Heart right ventricle (tissue), 16 donors: ENCODE measurements at regions not wholly inside any gene's neighbourhood (a gene's known extent, or its start where the extent isn't known, plus 50 kb on each side); places are given as distances from the start of the nearest gene placed in this dataset.
"Not testable (repeated sequence)": the region's sequence is repeated elsewhere in the genome, so short reads cannot be mapped to it uniquely, and the experiment has no call there.

ENCODE experiments used
- ATAC-seq, 8 donors: fragments of 200-7000 bp; cut with Tn5 transposase; one replicate each; pipeline ENCODE4 v1.9.1; 2020; ENCODE audit warnings: mild to moderate bottlenecking in 8 of 8, moderate library complexity in 8 of 8, moderate number of reproducible peaks in 1 of 8
- DNase-seq, 2 donors: peaks; one replicate each; pipeline ENCODE4 v3.0.0-alpha.2; 2020
- H3K27ac ChIP-seq, 10 donors: fragments of 200-600 bp; sonication (generic) in 2 of 10; one replicate each; pipeline versions ENCODE4 v1.5.0 to v1.8.0; 2020 to 2022; ENCODE audit warnings: mild to moderate bottlenecking in 3 of 10
- H3K27me3 ChIP-seq, 7 donors: fragments of 200-600 bp; one replicate each; pipeline ENCODE4 v1.8.0; 2021 to 2022; ENCODE audit warnings: mild to moderate bottlenecking in 2 of 7
- H3K36me3 ChIP-seq, 9 donors: fragments of 200-600 bp; sonication (generic) in 1 of 9; one replicate each; pipeline versions ENCODE4 v1.5.0 to v1.8.0; 2020 to 2022; ENCODE audit warnings: mild to moderate bottlenecking in 2 of 9
- H3K4me1 ChIP-seq, 9 donors: fragments of 200-600 bp; sonication (generic) in 1 of 9; one replicate each; pipeline versions ENCODE4 v1.5.0 to v1.8.0; 2020 to 2022; ENCODE audit warnings: mild to moderate bottlenecking in 4 of 9
- H3K4me3 ChIP-seq, 10 donors: fragments of 200-600 bp; sonication (generic) in 2 of 10; one replicate each; pipeline versions ENCODE4 v1.5.0 to v1.8.0; 2020 to 2022; ENCODE audit warnings: mild to moderate bottlenecking in 7 of 10, moderate library complexity in 2 of 10
- H3K9me3 ChIP-seq, 11 donors: fragments of 200-600 bp in 10 of 11; sonication (generic) in 2 of 11; one replicate each; pipeline versions ENCODE4 v1.5.0 to v1.8.0; 2013 to 2022; ENCODE audit warnings: mild to moderate bottlenecking in 2 of 11, control low read depth in 1 of 11, moderate library complexity in 1 of 11
- CTCF ChIP-seq, 9 donors: fragments of 200-600 bp; sonication (generic) in 2 of 9; IDR thresholded peaks; one replicate each; pipeline versions ENCODE4 v1.5.0 to v1.8.0; 2021 to 2022; ENCODE audit warnings: antibody characterized with exemption in 9 of 9, mild to moderate bottlenecking in 5 of 9, moderate library complexity in 1 of 9
- WGBS, 2 donors: extraction: QIAGEN DNeasy Blood & Tissue Kit; methylation state at CpG; one replicate each; pipeline ENCODE4 v1.1.7; 2013; ENCODE audit warnings: inconsistent platforms in 1 of 2; 5-methylcytosine and 5-hydroxymethylcytosine counted together
- intact Hi-C, 10 donors: fragments of 100-400 bp; cut with DNase I; formaldehyde crosslinking; loops; one replicate each; pipeline versions ENCODE4 v1.11.1 to v1.14.2; 2022
- donor health status: Arrhythmogenic right ventricular cardiomyopathy.
- donor health status: ischemic (EF 13 %, LVEDD 7.1; RV severe dilation, severe dysfunction).
- donor health status: healthy with polysubstance abuse.
- donor health status: DM: no; HTN: yes; CAD: no.
- donor health status: DM: no; HTN: no; CAD: no.
- donor health status: ischemic (EF 25% LVEDD 6.9; RV normal size, moderate dysfunction).
- donor health status: ischemic (EF 25% LVEDD 5.7; RV mildly dilated, moderate dysfunction).
- donor health status: healthy.
- donor health status: DM: yes; HTN: yes; CAD: no.
- donor health status: Ischemic cardiomyopathy.
- donor health status: ischemic (EF 35%, LVEDD 5.7; RV mildly dilated, moderate dysfunction).
- donor health status: nonischemic (EF 11% LVEDD 7.7; RV severe dilation, severe dysfunction).
- donor health status: DM: yes; HTN: yes; CAD: no.
- donor health status: PGD.
- donor health status: ischemic (EF 29% LVEDD 5.4; RV normal size, mild dysfunction).
- donor health status: nonischemic (EF 23%, LVEDD 6.1; RV moderate dilation, normal function).

GRCh38 chr12:60724984-60725383, 1129.2 kb downstream of the SLC16A7 start:
- intact Hi-C loops, result no loop called here
- Histone ChIP-seq H3K9me3 (peaks cover 0 to 35% (median 0%) of the 10 kb centered on the region in 11 donors), H3K4me3 (no peak overlapping the region), H3K36me3 (no peaks in the 10 kb centered on the region), H3K27ac (no peak overlapping the region), H3K27me3 (no peaks in the 10 kb centered on the region), H3K4me1 (no peaks in the 10 kb centered on the region)
- DNase-seq, result no peak
- TF ChIP-seq CTCF (IDR thresholded peaks at IDR 0.05), result no peak
- ATAC-seq, result no peak

- Histone ChIP-seq H3K36me3 (no peaks in the 10 kb centered on the region), H3K4me1 (no peaks in the 10 kb centered on the region), H3K27me3 (no peaks in the 10 kb centered on the region), H3K4me3 (no peak overlapping the region), H3K27ac (no peak overlapping the region), H3K9me3 (peaks cover 0 to 48% (median 6%) of the 10 kb centered on the region in 11 donors)
- ATAC-seq, result no peak
- intact Hi-C loops, result no loop called here
- TF ChIP-seq CTCF (IDR thresholded peaks at IDR 0.05), result no peak
- WGBS, 2 donors, result 86 to 98% methylated on average over 1 of the region's 1 CpG
- no peak for DNase-seq
Observed at GRCh38 chr12:60752589-60752988, 1156.8 kb downstream of the SLC16A7 start.

- H3K36me3 ChIP-seq, result no peaks in the 10 kb centered on the region
Observed at GRCh38 chr12:60758224-60758623, 1162.4 kb downstream of the SLC16A7 start.

GRCh38 chr12:60760965-60761364, 1165.1 kb downstream of the SLC16A7 start:
- intact Hi-C loops, result no loop called here
- ATAC-seq, result no peak
- DNase-seq, result no peak
- no peaks in the 10 kb centered on the region for H3K36me3 ChIP-seq
- no peak overlapping the region for H3K27ac ChIP-seq
- no peak for TF ChIP-seq CTCF (IDR thresholded peaks at IDR 0.05)
- H3K4me1 ChIP-seq, result no peaks in the 10 kb centered on the region
- WGBS, 2 donors, result 58 to 67% methylated on average over 1 of the region's 1 CpG
- H3K4me3 ChIP-seq, result no peak overlapping the region
- H3K27me3 ChIP-seq, result no peaks in the 10 kb centered on the region
- H3K9me3 ChIP-seq, result peaks cover 0 to 14% (median 0%) of the 10 kb centered on the region in 11 donors

More at GRCh38 chr12:60758224-60758623, 1162.4 kb downstream of the SLC16A7 start:
- Histone ChIP-seq H3K27me3 (no peaks in the 10 kb centered on the region), H3K27ac (no peak overlapping the region), H3K9me3 (peaks cover 0 to 18% (median 0%) of the 10 kb centered on the region in 11 donors), H3K4me3 (no peak overlapping the region), H3K4me1 (no peaks in the 10 kb centered on the region)
- ATAC-seq (no peak), DNase-seq (no peak)
- 41 to 46% methylated on average over 1 of the region's 1 CpG for WGBS, 2 donors
- intact Hi-C loops, result no loop called here
- TF ChIP-seq CTCF (IDR thresholded peaks at IDR 0.05), result no peak

- H3K4me3 ChIP-seq, H3K4me1 ChIP-seq, H3K36me3 ChIP-seq, intact Hi-C loops, H3K27me3 ChIP-seq, H3K27ac ChIP-seq, ATAC-seq, DNase-seq: not testable (repeated sequence)
- H3K9me3 ChIP-seq, result peaks cover 0 to 16% (median 0%) of the 10 kb centered on the region in 11 donors
- WGBS, 2 donors, result 46 to 57% methylated on average over 1 of the region's 1 CpG
Observed at GRCh38 chr12:60801166-60801565, 1205.3 kb downstream of the SLC16A7 start.
